Rectal smooth muscle tissue (tissue), 1 donor: ENCODE measurements at regions not wholly inside any gene's neighbourhood (a gene's known extent, or its start where the extent isn't known, plus 50 kb on each side); places are given as distances from the start of the nearest gene placed in this dataset.

ENCODE experiments used
- H3K27ac ChIP-seq: one replicate; pipeline ENCODE4 v1.7.0; 2013; ENCODE audit warnings: low read depth, low read length, inconsistent platforms
- H3K27me3 ChIP-seq: one replicate; pipeline ENCODE4 v1.7.0; 2013; ENCODE audit warnings: low read length; ENCODE audit not compliant: control insufficient read depth, insufficient read depth
- H3K36me3 ChIP-seq: one replicate; pipeline ENCODE4 v1.7.0; 2013; ENCODE audit warnings: low read length; ENCODE audit not compliant: control insufficient read depth, insufficient read depth
- H3K4me1 ChIP-seq: one replicate; pipeline ENCODE4 v1.7.0; 2013; ENCODE audit warnings: low read length; ENCODE audit not compliant: control insufficient read depth, insufficient read depth
- H3K4me3 ChIP-seq: one replicate; pipeline ENCODE4 v1.7.0; 2013; ENCODE audit warnings: low read length
- H3K9ac ChIP-seq: one replicate; pipeline ENCODE4 v1.7.0; 2013; ENCODE audit warnings: low read length

- H3K36me3 ChIP-seq, result no peaks in the 10 kb centered on the region
- no peak overlapping the region for H3K4me3 ChIP-seq
- H3K27ac ChIP-seq, result no peak overlapping the region
- H3K9ac ChIP-seq, result no peak overlapping the region
- peaks cover 11% of the 10 kb centered on the region for H3K4me1 ChIP-seq
- H3K27me3 ChIP-seq, result no peaks in the 10 kb centered on the region
These were observed 49.7 kb upstream of the GRAMD2B start for GRCh38 chr5:126373375-126374108.
